ENCODE measurements at regions not wholly inside any gene's neighbourhood (a gene's known extent, or its start where the extent isn't known, plus 50 kb on each side); places are given as distances from the start of the nearest gene placed in this dataset.

- Histone ChIP-seq H3K9ac (ENCODE audit: insufficient read depth in 1 of 2, low read depth in 2 of 2, low read length in 2 of 2) (no peak overlapping the region), H3K4me2 (ENCODE audit: insufficient read depth, low read length) (no peak overlapping the region), H3K79me2 (ENCODE audit: control insufficient read depth, insufficient read depth, low read length) (no peaks in the 10 kb centered on the region), H3K36me3 (ENCODE audit: control insufficient read depth, insufficient read depth, low read length) (no peaks in the 10 kb centered on the region), H2AFZ (ENCODE audit: low read depth, low read length) (no peak overlapping the region), H4K20me1 (replicated peaks; ENCODE audit: control insufficient read depth, insufficient read depth, low read length) (no peaks in the 10 kb centered on the region), H3K9me1 (ENCODE audit: control insufficient read depth, insufficient read depth, low read length) (no peaks in the 10 kb centered on the region), H3K9me3 (replicated peaks; ENCODE audit: control insufficient read depth, insufficient read depth, low read depth, low read length) (no peaks in the 10 kb centered on the region), H3K27ac (ENCODE audit: extremely low read depth, low read depth, low read length) (no peak overlapping the region), H3K27me3 (ENCODE audit: control insufficient read depth in 2 of 2, insufficient read depth in 2 of 2, low read length in 2 of 2) (no peaks in the 10 kb centered on the region), H3K4me1 (replicated peaks in 1 of 2; ENCODE audit: control insufficient read depth in 2 of 2, insufficient read depth in 2 of 2, low read length in 2 of 2) (no peaks in the 10 kb centered on the region), H3K4me3 (no peak overlapping the region)
- ChIA-PET POLR2A (no interaction called here), CTCF (ENCODE audit: low intra/inter-chr PET ratio) (no interaction called here)
- WGBS (ENCODE audit: insufficient coverage, low coverage, missing lambda C conversion rate) = 0% methylated on average over 5 of the region's 5 CpGs
- no peak for TF ChIP-seq HMG20B (CRISPR knock-in tag; IDR thresholded peaks at IDR 0.05)
- no peak for TF ChIP-seq IRF2 (CRISPR knock-in tag; IDR thresholded peaks at IDR 0.05)
- TF ChIP-seq SAFB (IDR thresholded peaks at IDR 0.05; ENCODE audit: borderline replicate concordance, low read depth, low read length) = no peak
- TF ChIP-seq CAMTA2 (CRISPR knock-in tag; conservative IDR thresholded peaks at IDR 0.05) = no peak
- no peak for TF ChIP-seq ZNF134 (CRISPR knock-in tag; conservative IDR thresholded peaks at IDR 0.05)
- no peak for TF ChIP-seq IFI16 (CRISPR knock-in tag; IDR thresholded peaks at IDR 0.05)
- intact Hi-C loops (cut with micrococcal nuclease) (no loop called here), in situ Hi-C loops (cut with MboI) (no loop called here)
- BruUV-seq (replicated peaks) = no TSS peak
- FAIRE-seq (no peak), DNase-seq (ENCODE audit: extremely low read depth in 1 of 4, low spot score in 3 of 4) (no peak), ATAC-seq (no peak)
Observed at GRCh38 chr6:78808933-78809332, 58.4 kb upstream of the IRAK1BP1 start.

GRCh38 chr6:78810146-78810545 lies 57.2 kb upstream of the IRAK1BP1 start:
- H3K27me3 ChIP-seq (ENCODE audit: control insufficient read depth in 2 of 2, insufficient read depth in 2 of 2, low read length in 2 of 2) = no peaks in the 10 kb centered on the region
- in situ Hi-C loops (cut with MboI) (no loop called here), intact Hi-C loops (cut with micrococcal nuclease) (no loop called here)
- ATAC-seq = peak; percentile 47; the same call in 1 of the 3 replicates
- H3K4me2 ChIP-seq (ENCODE audit: insufficient read depth, low read length) = no peak overlapping the region
- ChIA-PET POLR2A (interaction anchor here (0.6 kb wide), 1 partner anchor 155 kb away, joined by 3 read pairs; no protein-coding TSS in a partner anchor), CTCF (ENCODE audit: low intra/inter-chr PET ratio) (no interaction called here)
- H4K20me1 ChIP-seq (replicated peaks; ENCODE audit: control insufficient read depth, insufficient read depth, low read length) = no peaks in the 10 kb centered on the region
- H3K27ac ChIP-seq (ENCODE audit: extremely low read depth, low read depth, low read length) = no peak overlapping the region
- H3K9me1 ChIP-seq (ENCODE audit: control insufficient read depth, insufficient read depth, low read length) = no peaks in the 10 kb centered on the region
- DNase-seq (ENCODE audit: extremely low read depth in 1 of 4, low spot score in 3 of 4) = peak in 2 of 4 experiments; percentile 12 to 13
- H3K36me3 ChIP-seq (ENCODE audit: control insufficient read depth, insufficient read depth, low read length) = no peaks in the 10 kb centered on the region
- H3K4me1 ChIP-seq (replicated peaks in 1 of 2; ENCODE audit: control insufficient read depth in 2 of 2, insufficient read depth in 2 of 2, low read length in 2 of 2) = no peaks in the 10 kb centered on the region
- WGBS (ENCODE audit: insufficient coverage, low coverage, missing lambda C conversion rate) = 0% methylated on average over 1 of the region's 1 CpG
- TF ChIP-seq CTCF (IDR thresholded peaks at IDR 0.05 in 2 of 3, conservative IDR thresholded peaks at IDR 0.05 in 1 of 3; ENCODE audit: insufficient read depth in 2 of 3, low read depth in 1 of 3, low read length in 3 of 3) (peak in 2 of 3 experiments; percentile 26 to 30; a peak in 2 of 6 replicates), RAD21 (CRISPR knock-in tag; conservative IDR thresholded peaks at IDR 0.05 in 1 of 2, IDR thresholded peaks at IDR 0.05 in 1 of 2) (peak in 1 of 2 experiments; percentile 54; a peak in 2 of 4 replicates), ATF7 (IDR thresholded peaks at IDR 0.05) (no peak)
- no peak overlapping the region for H3K9ac ChIP-seq (ENCODE audit: insufficient read depth in 1 of 2, low read depth in 2 of 2, low read length in 2 of 2)
- no peak overlapping the region for H3K4me3 ChIP-seq
- no peak overlapping the region for H2AFZ ChIP-seq (ENCODE audit: low read depth, low read length)
- H3K79me2 ChIP-seq (ENCODE audit: control insufficient read depth, insufficient read depth, low read length) = no peaks in the 10 kb centered on the region
- BruUV-seq (replicated peaks) = no TSS peak
- no peaks in the 10 kb centered on the region for H3K9me3 ChIP-seq (replicated peaks; ENCODE audit: control insufficient read depth, insufficient read depth, low read depth, low read length)
- peak; percentile 59 for FAIRE-seq

All from K562 (cell line).